ENCODE measurements at regions not wholly inside any gene's neighbourhood (a gene's known extent, or its start where the extent isn't known, plus 50 kb on each side); places are given as distances from the start of the nearest gene placed in this dataset.

DNA sequence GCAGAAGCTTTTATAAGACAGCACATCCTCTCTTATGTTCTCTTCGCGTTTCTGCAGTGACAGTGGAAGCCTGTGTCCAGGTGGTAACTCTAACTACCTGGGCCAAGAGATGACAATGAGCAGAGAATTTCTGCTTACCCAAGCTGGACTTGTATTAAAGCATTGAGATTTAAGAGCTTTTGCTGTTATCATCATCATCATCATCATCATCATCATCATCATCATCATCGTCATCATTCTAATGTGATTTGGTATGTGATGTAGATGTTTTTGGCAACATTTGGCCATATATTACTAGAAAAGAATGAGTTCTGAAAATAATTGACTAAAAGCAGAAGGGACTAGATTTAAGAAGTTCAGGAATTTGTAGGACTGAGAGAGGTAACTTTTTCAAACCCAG lies 401.3 kb downstream of the BRINP1 start:
- Histone ChIP-seq H3K27ac (no peak overlapping the region), H3K4me3 (no peak overlapping the region), H3K27me3 (no peaks in the 10 kb centered on the region), H3K36me3 (no peaks in the 10 kb centered on the region), H3K9me3 (no peaks in the 10 kb centered on the region), H3K4me1 (no peaks in the 10 kb centered on the region)
- DNase-seq (no peak), ATAC-seq (no peak)
- WGBS, 4 donors, result 87 to 95% (median 90%) methylated on average over 3 of the region's 3 CpGs
- intact Hi-C loops (cut with DNase I), result no loop called here
- TF ChIP-seq POLR2A (IDR thresholded peaks at IDR 0.05), result no peak
- TF ChIP-seq, protein P1, sequence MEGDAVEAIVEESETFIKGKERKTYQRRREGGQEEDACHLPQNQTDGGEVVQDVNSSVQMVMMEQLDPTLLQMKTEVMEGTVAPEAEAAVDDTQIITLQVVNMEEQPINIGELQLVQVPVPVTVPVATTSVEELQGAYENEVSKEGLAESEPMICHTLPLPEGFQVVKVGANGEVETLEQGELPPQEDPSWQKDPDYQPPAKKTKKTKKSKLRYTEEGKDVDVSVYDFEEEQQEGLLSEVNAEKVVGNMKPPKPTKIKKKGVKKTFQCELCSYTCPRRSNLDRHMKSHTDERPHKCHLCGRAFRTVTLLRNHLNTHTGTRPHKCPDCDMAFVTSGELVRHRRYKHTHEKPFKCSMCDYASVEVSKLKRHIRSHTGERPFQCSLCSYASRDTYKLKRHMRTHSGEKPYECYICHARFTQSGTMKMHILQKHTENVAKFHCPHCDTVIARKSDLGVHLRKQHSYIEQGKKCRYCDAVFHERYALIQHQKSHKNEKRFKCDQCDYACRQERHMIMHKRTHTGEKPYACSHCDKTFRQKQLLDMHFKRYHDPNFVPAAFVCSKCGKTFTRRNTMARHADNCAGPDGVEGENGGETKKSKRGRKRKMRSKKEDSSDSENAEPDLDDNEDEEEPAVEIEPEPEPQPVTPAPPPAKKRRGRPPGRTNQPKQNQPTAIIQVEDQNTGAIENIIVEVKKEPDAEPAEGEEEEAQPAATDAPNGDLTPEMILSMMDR (IDR thresholded peaks at IDR 0.05), result no peak

DNA sequence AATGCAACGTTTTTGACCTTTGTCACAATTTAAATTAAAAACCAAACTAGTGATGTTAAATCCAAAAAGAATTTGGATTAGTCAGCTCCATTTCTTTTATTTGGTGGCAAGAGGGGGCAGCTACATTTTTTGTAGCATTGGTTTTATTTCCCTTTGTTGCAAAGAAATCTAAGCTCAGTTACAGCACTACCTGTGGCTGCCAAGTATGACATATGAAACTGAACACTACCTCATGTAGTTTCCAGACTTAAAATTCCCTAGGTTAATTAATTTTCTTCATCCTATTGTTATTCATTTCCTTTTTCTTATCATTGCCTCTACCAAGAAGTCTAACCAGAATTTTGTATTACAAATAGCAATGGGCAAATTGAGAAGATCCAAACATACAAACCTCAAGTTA lies 393.5 kb downstream of the BRINP1 start:
- Histone ChIP-seq H3K27ac (no peak overlapping the region), H3K4me3 (no peak overlapping the region), H3K4me1 (no peaks in the 10 kb centered on the region), H3K9me3 (peaks cover 0 to 11% (median 0%) of the 10 kb centered on the region in 12 donors), H3K27me3 (no peaks in the 10 kb centered on the region), H3K36me3 (no peaks in the 10 kb centered on the region)
- DNase-seq (no peak), ATAC-seq (no peak)
- WGBS, 4 donors, result 54 to 69% (median 66%) methylated on average over 1 of the region's 1 CpG
- intact Hi-C loops (cut with DNase I), result no loop called here
- no peak for TF ChIP-seq POLR2A (IDR thresholded peaks at IDR 0.05)
- TF ChIP-seq, protein P1 (IDR thresholded peaks at IDR 0.05), result no peak

DNA sequence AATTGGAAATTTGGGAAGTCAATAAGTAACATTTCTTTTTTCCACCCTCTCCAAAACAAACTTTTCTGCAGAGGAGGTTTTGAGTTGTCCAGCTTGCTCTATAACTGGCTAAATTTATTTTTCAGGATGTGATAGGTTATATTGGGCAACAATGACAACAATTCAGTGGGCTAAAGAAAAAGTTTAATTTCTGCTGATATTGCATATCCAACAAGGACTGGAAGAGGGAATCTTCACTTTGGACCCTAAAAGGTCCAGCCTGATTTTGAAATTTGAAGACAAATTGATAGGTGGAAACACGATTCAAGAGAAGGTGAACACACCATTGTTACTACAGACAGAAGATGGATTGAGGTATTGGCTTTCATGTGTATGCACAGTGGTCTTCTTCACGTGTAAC lies 393.1 kb downstream of the BRINP1 start:
- no peaks in the 10 kb centered on the region for H3K4me1 ChIP-seq
- 6 to 13% (median 10%) methylated on average over 2 of the region's 2 CpGs for WGBS, 4 donors
- ATAC-seq (no peak), DNase-seq (no peak)
- H3K9me3 ChIP-seq, result peaks cover 0 to 11% (median 0%) of the 10 kb centered on the region in 12 donors
- intact Hi-C loops (cut with DNase I), result no loop called here
- no peak overlapping the region for H3K27ac ChIP-seq
- TF ChIP-seq, protein P1 (IDR thresholded peaks at IDR 0.05), result no peak
- no peak for TF ChIP-seq POLR2A (IDR thresholded peaks at IDR 0.05)
- H3K36me3 ChIP-seq, result no peaks in the 10 kb centered on the region
- H3K27me3 ChIP-seq, result no peaks in the 10 kb centered on the region
- H3K4me3 ChIP-seq, result no peak overlapping the region

DNA sequence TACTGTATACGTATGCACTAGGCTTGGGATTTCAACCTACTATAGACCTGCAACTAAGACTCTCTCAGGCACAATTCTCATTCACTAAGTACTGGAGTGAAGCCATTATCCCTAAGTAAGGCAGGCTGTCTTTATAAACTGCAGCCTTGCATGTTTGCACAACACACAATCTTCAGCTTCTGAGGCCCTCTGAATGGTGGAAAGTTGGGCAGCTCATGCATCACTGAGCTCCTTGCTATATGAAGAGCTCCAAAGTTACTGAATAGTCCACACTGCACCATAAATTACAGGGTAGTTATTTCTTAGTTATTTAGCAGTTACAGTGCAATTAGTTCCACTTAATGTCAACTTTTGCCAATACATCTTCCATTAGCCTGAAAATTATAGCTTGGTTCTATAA lies 384.6 kb downstream of the BRINP1 start:
- H3K36me3 ChIP-seq, result no peaks in the 10 kb centered on the region
- H3K27ac ChIP-seq, result no peak overlapping the region
- no peaks in the 10 kb centered on the region for H3K27me3 ChIP-seq
- DNase-seq (no peak), ATAC-seq (no peak)
- H3K9me3 ChIP-seq, result no peaks in the 10 kb centered on the region
- 83 to 94% (median 93%) methylated on average over 1 of the region's 1 CpG for WGBS, 4 donors
- TF ChIP-seq, protein P1 (IDR thresholded peaks at IDR 0.05), result no peak
- no peak for TF ChIP-seq POLR2A (IDR thresholded peaks at IDR 0.05)
- peaks cover 0 to 2% (median 0%) of the 10 kb centered on the region in 12 donors for H3K4me1 ChIP-seq
- H3K4me3 ChIP-seq, result no peak overlapping the region
- intact Hi-C loops (cut with DNase I), result loop anchor here in 1 of 10 donors (10.0 kb wide), 1 partner anchor 300 kb away; no protein-coding TSS in a partner anchor
